Ishikawa (cell line): ENCODE measurements at regions not wholly inside any gene's neighbourhood (a gene's known extent, or its start where the extent isn't known, plus 50 kb on each side); places are given as distances from the start of the nearest gene placed in this dataset.

ENCODE experiments used
- CEBPB ChIP-seq: IDR thresholded peaks from 2 replicates; pipeline ENCODE4 v1.6.1; 2012
- CREB1 ChIP-seq: IDR thresholded peaks from 2 replicates; pipeline ENCODE4 v1.6.1; 2012; ENCODE audit warnings: low read depth
- EGR1 ChIP-seq: IDR thresholded peaks from 2 replicates; pipeline ENCODE4 v1.6.1; 2012
- EP300 ChIP-seq: IDR thresholded peaks from 2 replicates; pipeline ENCODE4 v1.6.1; 2012; ENCODE audit warnings: borderline replicate concordance
- FOXM1 ChIP-seq: IDR thresholded peaks from 2 replicates; pipeline ENCODE4 v1.6.1; 2012; ENCODE audit warnings: low read depth, borderline replicate concordance
- NFIC ChIP-seq: IDR thresholded peaks from 2 replicates; pipeline ENCODE4 v1.6.1; 2012
- RAD21 ChIP-seq: IDR thresholded peaks from 2 replicates; pipeline ENCODE4 v1.6.1; 2012; ENCODE audit warnings: low read depth
- TAF1 ChIP-seq: IDR thresholded peaks from 2 replicates; pipeline ENCODE4 v1.6.1; 2012; ENCODE audit warnings: low read depth, mild to moderate bottlenecking
- YY1 ChIP-seq: IDR thresholded peaks from 2 replicates; pipeline ENCODE4 v1.6.1; 2012; ENCODE audit warnings: low read depth
- TF ChIP-seq, protein P1 (sequence below): IDR thresholded peaks from 2 replicates; pipeline ENCODE4 v1.6.1; 2012; ENCODE audit warnings: low read depth, mild to moderate bottlenecking
- TF ChIP-seq, protein P2 (sequence below): IDR thresholded peaks from 2 replicates; pipeline ENCODE4 v1.6.1; 2012
- TF ChIP-seq, protein P3 (sequence below): IDR thresholded peaks from 2 replicates; pipeline ENCODE4 v1.6.1; 2012

DNA sequence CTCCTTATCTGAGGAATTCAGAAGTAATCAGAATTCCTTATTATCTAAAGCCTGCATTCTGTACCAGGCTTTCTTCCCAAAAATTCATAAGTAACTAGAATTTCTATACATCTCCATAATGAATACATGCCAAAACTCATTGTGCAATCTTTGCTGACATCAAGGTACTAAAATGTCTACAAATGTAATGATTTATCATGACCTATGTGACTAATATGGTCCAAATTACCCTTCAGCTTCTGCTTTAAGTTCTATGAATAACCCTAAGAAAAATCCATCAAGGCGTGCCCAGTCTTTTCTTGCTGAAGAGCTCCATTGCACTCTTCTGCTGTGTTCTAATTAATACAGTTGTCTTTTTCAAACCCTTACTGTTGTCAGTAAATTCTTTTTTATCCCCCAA is 58.5 kb upstream of the SLITRK1 start:
- TF ChIP-seq TAF1 (no peak), FOXM1 (no peak), CREB1 (no peak), EP300 (no peak), NFIC (no peak), YY1 (no peak), CEBPB (no peak), EGR1 (no peak), RAD21 (no peak)
- TF ChIP-seq, protein P1, sequence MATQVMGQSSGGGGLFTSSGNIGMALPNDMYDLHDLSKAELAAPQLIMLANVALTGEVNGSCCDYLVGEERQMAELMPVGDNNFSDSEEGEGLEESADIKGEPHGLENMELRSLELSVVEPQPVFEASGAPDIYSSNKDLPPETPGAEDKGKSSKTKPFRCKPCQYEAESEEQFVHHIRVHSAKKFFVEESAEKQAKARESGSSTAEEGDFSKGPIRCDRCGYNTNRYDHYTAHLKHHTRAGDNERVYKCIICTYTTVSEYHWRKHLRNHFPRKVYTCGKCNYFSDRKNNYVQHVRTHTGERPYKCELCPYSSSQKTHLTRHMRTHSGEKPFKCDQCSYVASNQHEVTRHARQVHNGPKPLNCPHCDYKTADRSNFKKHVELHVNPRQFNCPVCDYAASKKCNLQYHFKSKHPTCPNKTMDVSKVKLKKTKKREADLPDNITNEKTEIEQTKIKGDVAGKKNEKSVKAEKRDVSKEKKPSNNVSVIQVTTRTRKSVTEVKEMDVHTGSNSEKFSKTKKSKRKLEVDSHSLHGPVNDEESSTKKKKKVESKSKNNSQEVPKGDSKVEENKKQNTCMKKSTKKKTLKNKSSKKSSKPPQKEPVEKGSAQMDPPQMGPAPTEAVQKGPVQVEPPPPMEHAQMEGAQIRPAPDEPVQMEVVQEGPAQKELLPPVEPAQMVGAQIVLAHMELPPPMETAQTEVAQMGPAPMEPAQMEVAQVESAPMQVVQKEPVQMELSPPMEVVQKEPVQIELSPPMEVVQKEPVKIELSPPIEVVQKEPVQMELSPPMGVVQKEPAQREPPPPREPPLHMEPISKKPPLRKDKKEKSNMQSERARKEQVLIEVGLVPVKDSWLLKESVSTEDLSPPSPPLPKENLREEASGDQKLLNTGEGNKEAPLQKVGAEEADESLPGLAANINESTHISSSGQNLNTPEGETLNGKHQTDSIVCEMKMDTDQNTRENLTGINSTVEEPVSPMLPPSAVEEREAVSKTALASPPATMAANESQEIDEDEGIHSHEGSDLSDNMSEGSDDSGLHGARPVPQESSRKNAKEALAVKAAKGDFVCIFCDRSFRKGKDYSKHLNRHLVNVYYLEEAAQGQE, result no peak
- TF ChIP-seq, protein P2, sequence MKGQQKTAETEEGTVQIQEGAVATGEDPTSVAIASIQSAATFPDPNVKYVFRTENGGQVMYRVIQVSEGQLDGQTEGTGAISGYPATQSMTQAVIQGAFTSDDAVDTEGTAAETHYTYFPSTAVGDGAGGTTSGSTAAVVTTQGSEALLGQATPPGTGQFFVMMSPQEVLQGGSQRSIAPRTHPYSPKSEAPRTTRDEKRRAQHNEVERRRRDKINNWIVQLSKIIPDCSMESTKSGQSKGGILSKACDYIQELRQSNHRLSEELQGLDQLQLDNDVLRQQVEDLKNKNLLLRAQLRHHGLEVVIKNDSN, result no peak
- TF ChIP-seq, protein P3, sequence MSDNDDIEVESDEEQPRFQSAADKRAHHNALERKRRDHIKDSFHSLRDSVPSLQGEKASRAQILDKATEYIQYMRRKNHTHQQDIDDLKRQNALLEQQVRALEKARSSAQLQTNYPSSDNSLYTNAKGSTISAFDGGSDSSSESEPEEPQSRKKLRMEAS, result no peak
